ENCODE measurements at regions not wholly inside any gene's neighbourhood (a gene's known extent, or its start where the extent isn't known, plus 50 kb on each side); places are given as distances from the start of the nearest gene placed in this dataset.

GRCh38 chrX:129227366-129227765, 295.9 kb downstream of the SMARCA1 start:
- Histone ChIP-seq H3K27ac (ENCODE audit: insufficient read length, low read depth, low read length) (no peak overlapping the region), H3K79me2 (ENCODE audit: insufficient read depth, low read length) (no peaks in the 10 kb centered on the region), H3K18ac (ENCODE audit: insufficient read length, low read depth, low read length) (no peak overlapping the region), H2AK5ac (ENCODE audit: insufficient read length, low read length) (no peak overlapping the region), H3T11ph (ENCODE audit: low read length) (no peak overlapping the region), H3K4me1 (ENCODE audit: insufficient read depth, low read length) (no peaks in the 10 kb centered on the region), H3K79me1 (ENCODE audit: insufficient read depth, low read depth, low read length, poor library complexity, severe bottlenecking) (no peaks in the 10 kb centered on the region), H4K5ac (ENCODE audit: insufficient read length, low read depth, low read length) (no peak overlapping the region), H3K14ac (ENCODE audit: insufficient read depth, low read length) (no peak overlapping the region), H4K20me1 (ENCODE audit: control insufficient read depth, insufficient read depth, insufficient read length) (no peaks in the 10 kb centered on the region), H3K4ac (ENCODE audit: low read depth, low read length) (no peak overlapping the region), H3K9ac (ENCODE audit: extremely low read depth, insufficient read length, low read length) (no peak overlapping the region), H4K91ac (ENCODE audit: insufficient read length, low read depth, low read length) (no peak overlapping the region), H3K23me2 (ENCODE audit: insufficient read length, low read depth, low read length, poor library complexity, severe bottlenecking) (no peaks in the 10 kb centered on the region), H2BK120ac (ENCODE audit: low read depth, low read length, poor library complexity, severe bottlenecking) (no peak overlapping the region), H2BK12ac (ENCODE audit: insufficient read length, low read depth, low read length) (no peak overlapping the region), H3K9me3 (ENCODE audit: control insufficient read depth, low read depth, low read length) (no peaks in the 10 kb centered on the region), H3K23ac (ENCODE audit: insufficient read length, low read depth, low read length) (no peak overlapping the region), H2AFZ (ENCODE audit: low read length) (no peak overlapping the region), H2BK20ac (ENCODE audit: low read depth, low read length, poor library complexity, severe bottlenecking) (no peak overlapping the region), H3K56ac (ENCODE audit: insufficient read length, low read depth, low read length) (no peak overlapping the region), H4K8ac (replicated peaks; ENCODE audit: insufficient read length, low read depth, low read length) (no peak overlapping the region), H2BK15ac (ENCODE audit: low read depth, low read length) (no peak overlapping the region), H2BK5ac (ENCODE audit: insufficient read length, low read length) (no peak overlapping the region), H3K27me3 (ENCODE audit: insufficient read depth, low read length) (no peaks in the 10 kb centered on the region), H3K4me2 (ENCODE audit: insufficient read depth, insufficient read length, low read length) (no peak overlapping the region)
- H3K4me3 Mint-ChIP-seq: no peak overlapping the region
- peaks cover 0 to 7% of the 10 kb centered on the region in 2 experiments; a peak in 2 of 5 replicates for H3K9me3 Mint-ChIP-seq
- no peak overlapping the region for H3K27ac Mint-ChIP-seq
- no peak for DNase-seq
- no peaks in the 10 kb centered on the region for H3K4me1 Mint-ChIP-seq
- no peak for TF ChIP-seq CTCF (conservative IDR thresholded peaks at IDR 0.05)
- peaks cover 2% of the 10 kb centered on the region; the same call in 1 of the 2 replicates for H3K27me3 Mint-ChIP-seq (ENCODE audit: low read depth)
- H3K36me3 Mint-ChIP-seq (ENCODE audit: insufficient read depth in 1 of 3, low read depth in 3 of 3): no peaks in the 10 kb centered on the region
- no CpG with 5 or more reads among the region's 2 CpGs for WGBS (ENCODE audit: extremely low coverage, insufficient read length, low lambda C conversion rate)

Data from H9 (cell line).